ENCODE measurements at regions not wholly inside any gene's neighbourhood (a gene's known extent, or its start where the extent isn't known, plus 50 kb on each side); places are given as distances from the start of the nearest gene placed in this dataset.

DNA sequence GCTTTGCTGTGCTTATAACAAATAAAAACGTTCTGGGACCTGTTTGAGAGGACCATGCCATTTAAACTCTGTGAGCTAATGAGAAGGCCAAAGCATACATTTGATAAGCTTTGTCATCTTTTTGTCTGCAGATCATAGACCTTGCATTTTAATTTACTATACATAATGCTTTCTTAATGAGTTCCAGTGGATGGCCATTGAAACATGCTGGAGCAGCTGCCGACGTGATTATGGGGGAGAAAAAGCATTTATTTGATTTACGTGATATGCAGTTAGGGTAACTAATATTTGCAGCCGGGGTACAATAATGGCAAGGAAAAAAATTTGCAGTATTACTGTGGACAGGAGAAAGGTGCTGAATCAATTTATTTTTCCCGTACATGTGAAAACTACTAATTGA lies 240.2 kb downstream of the FAT3 start:
- TF ChIP-seq POLR2A (IDR thresholded peaks at IDR 0.05) = no peak
- TF ChIP-seq, protein P1, sequence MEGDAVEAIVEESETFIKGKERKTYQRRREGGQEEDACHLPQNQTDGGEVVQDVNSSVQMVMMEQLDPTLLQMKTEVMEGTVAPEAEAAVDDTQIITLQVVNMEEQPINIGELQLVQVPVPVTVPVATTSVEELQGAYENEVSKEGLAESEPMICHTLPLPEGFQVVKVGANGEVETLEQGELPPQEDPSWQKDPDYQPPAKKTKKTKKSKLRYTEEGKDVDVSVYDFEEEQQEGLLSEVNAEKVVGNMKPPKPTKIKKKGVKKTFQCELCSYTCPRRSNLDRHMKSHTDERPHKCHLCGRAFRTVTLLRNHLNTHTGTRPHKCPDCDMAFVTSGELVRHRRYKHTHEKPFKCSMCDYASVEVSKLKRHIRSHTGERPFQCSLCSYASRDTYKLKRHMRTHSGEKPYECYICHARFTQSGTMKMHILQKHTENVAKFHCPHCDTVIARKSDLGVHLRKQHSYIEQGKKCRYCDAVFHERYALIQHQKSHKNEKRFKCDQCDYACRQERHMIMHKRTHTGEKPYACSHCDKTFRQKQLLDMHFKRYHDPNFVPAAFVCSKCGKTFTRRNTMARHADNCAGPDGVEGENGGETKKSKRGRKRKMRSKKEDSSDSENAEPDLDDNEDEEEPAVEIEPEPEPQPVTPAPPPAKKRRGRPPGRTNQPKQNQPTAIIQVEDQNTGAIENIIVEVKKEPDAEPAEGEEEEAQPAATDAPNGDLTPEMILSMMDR (IDR thresholded peaks at IDR 0.05) = no peak
